ENCODE measurements at regions not wholly inside any gene's neighbourhood (a gene's known extent, or its start where the extent isn't known, plus 50 kb on each side); places are given as distances from the start of the nearest gene placed in this dataset.

DNA sequence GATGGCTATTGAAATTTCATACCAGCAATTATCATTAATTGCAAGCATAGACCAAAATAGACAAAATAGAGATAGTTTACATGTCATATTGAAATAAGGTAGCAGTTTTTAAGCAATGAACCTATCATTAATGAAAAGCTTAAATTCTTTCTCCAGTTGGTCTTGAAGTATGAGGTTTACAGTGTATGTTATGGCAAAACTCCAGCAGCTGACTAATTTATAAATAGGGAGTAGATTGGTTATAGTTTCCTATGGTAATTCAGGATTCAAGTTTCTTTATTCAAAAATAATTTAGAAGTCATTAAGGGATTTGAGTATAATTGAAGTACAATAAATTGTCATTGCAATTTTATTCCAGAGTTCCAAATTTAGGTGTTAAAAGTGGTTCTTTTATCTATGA lies 69.6 kb upstream of the COL5A2 start:
- TF ChIP-seq CTCF (IDR thresholded peaks at IDR 0.05; ENCODE audit: low read depth, low read length, missing input control): no peak
- TF ChIP-seq TAF1 (conservative IDR thresholded peaks at IDR 0.05): no peak
- TF ChIP-seq, protein P1, sequence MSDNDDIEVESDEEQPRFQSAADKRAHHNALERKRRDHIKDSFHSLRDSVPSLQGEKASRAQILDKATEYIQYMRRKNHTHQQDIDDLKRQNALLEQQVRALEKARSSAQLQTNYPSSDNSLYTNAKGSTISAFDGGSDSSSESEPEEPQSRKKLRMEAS (IDR thresholded peaks at IDR 0.05): no peak
- no peak for TF ChIP-seq GABPA (IDR thresholded peaks at IDR 0.05 in 1 of 2, conservative IDR thresholded peaks at IDR 0.05 in 1 of 2)
- no peak for TF ChIP-seq YY1 (IDR thresholded peaks at IDR 0.05)
- no peak for TF ChIP-seq JUND (IDR thresholded peaks at IDR 0.05)
- no peak for TF ChIP-seq SP1 (IDR thresholded peaks at IDR 0.05)
- TF ChIP-seq, protein P2, sequence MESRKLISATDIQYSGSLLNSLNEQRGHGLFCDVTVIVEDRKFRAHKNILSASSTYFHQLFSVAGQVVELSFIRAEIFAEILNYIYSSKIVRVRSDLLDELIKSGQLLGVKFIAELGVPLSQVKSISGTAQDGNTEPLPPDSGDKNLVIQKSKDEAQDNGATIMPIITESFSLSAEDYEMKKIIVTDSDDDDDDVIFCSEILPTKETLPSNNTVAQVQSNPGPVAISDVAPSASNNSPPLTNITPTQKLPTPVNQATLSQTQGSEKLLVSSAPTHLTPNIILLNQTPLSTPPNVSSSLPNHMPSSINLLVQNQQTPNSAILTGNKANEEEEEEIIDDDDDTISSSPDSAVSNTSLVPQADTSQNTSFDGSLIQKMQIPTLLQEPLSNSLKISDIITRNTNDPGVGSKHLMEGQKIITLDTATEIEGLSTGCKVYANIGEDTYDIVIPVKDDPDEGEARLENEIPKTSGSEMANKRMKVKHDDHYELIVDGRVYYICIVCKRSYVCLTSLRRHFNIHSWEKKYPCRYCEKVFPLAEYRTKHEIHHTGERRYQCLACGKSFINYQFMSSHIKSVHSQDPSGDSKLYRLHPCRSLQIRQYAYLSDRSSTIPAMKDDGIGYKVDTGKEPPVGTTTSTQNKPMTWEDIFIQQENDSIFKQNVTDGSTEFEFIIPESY (IDR thresholded peaks at IDR 0.05): no peak
- TF ChIP-seq FOXA1 (IDR thresholded peaks at IDR 0.05): no peak
- no peak for TF ChIP-seq ATF3 (IDR thresholded peaks at IDR 0.05)

All from liver (tissue), 3 donors.